ENCODE measurements at regions not wholly inside any gene's neighbourhood (a gene's known extent, or its start where the extent isn't known, plus 50 kb on each side); places are given as distances from the start of the nearest gene placed in this dataset.
"Not testable (repeated sequence)": the region's sequence is repeated elsewhere in the genome, so short reads cannot be mapped to it uniquely, and the experiment has no call there.

DNA sequence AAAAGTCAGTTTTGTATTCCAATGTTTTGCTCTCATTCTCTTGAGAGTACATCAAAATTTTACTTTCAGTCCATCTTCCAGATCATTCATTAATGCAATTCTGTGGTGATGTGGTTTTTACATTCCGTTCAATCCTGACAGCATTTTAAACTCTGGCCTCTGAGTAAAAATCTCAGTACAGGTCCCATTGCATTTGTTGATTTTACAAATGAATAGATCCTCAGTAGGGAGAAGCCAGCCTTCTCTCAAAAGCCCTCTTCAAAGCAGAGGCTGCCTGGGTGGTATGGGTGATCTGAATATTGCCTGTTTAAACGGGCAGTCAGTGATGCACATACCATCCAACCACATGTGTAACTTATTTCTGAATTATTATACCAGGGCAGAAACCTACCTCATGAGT, 72.5 kb upstream of the TSC22D2 start:
- Mint-ChIP-seq H3K27ac (no peak overlapping the region), H3K9me3 (no peaks in the 10 kb centered on the region), H3K27me3 (ENCODE audit: low read depth) (peaks cover 23% of the 10 kb centered on the region), H3K36me3 (ENCODE audit: low read depth) (no peaks in the 10 kb centered on the region), H3K4me1 (ENCODE audit: low read depth) (no peaks in the 10 kb centered on the region), H3K4me3 (no peak overlapping the region)

DNA sequence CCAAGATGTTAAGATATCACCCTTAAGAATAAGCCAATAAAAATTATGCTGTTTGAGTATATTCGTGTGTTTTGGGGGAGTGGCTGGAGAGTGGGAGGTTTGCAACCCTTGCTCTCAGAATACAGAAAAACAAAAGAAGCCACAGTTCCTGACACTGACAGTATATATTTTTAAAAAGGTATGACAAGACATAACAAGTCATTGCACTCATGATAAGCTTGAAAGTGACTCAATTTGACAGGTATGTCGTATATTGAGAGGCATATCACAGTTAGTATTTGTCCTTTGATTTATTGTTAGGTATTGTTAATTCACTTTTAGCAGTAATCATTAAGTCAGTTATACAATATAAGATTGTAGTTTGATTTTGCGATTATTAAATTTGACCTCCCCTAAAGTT, 73.1 kb upstream of the TSC22D2 start:
- H3K4me1 Mint-ChIP-seq (ENCODE audit: low read depth) = no peaks in the 10 kb centered on the region
- no peak overlapping the region for H3K4me3 Mint-ChIP-seq
- no peaks in the 10 kb centered on the region for H3K9me3 Mint-ChIP-seq
- no peak overlapping the region for H3K27ac Mint-ChIP-seq
- peaks cover 20% of the 10 kb centered on the region for H3K27me3 Mint-ChIP-seq (ENCODE audit: low read depth)
- H3K36me3 Mint-ChIP-seq (ENCODE audit: low read depth) = no peaks in the 10 kb centered on the region

DNA sequence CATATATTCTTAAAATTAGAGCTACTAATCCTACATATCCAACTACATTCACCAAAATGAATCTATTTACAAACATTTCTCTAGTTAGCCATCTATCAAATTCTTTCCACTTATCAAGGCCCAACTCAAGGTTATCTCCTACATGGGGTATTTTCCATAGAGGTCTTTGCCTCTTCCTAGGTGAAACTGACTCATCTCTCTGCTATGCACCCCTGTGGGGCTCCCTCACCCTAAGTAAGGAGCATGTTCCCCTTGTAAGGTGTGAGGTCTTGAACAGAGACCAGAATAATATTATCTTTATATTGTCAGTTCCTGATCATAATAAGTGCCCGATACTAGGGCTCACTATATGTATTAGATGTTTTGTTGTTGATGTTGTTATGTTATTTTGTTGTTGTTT, 74.6 kb upstream of the TSC22D2 start:
- H3K9me3 Mint-ChIP-seq = no peaks in the 10 kb centered on the region
- H3K27ac Mint-ChIP-seq = no peak overlapping the region
- no peaks in the 10 kb centered on the region for H3K4me1 Mint-ChIP-seq (ENCODE audit: low read depth)
- H3K36me3 Mint-ChIP-seq (ENCODE audit: low read depth) = no peaks in the 10 kb centered on the region
- H3K4me3 Mint-ChIP-seq = no peak overlapping the region
- H3K27me3 Mint-ChIP-seq (ENCODE audit: low read depth) = peaks cover 9% of the 10 kb centered on the region

DNA sequence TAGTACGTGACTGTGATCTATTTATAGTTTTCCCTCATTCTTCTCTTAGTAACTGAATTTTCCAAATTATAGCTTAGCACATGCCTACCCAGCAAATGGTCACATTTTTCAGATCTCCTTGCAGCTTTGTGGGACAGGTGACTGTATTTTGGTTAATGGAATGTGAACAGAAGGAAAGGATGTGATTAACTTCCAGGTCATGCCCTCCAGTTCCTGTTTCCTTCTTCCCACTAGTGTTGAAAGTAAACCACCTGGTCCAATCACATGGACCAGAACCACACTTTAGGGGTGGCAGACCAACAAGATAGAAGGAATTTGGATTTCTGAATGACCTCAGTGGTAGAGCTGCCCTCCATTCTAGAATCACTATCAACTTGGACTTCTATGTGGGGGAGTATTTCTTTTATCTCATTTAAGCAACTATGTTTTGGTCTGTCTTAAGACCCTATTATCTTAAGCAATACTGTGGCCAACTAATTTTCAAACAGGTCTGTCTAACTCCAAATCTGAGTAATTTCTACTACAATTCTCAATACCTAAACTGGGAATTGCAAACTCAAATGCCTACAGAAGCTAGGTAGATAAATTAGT, 76.0 kb upstream of the TSC22D2 start:
- Mint-ChIP-seq H3K36me3 (ENCODE audit: low read depth) (no peaks in the 10 kb centered on the region), H3K4me3 (no peak overlapping the region), H3K27me3 (ENCODE audit: low read depth) (peaks cover 6% of the 10 kb centered on the region), H3K27ac (no peak overlapping the region), H3K9me3 (no peaks in the 10 kb centered on the region), H3K4me1 (ENCODE audit: low read depth) (no peaks in the 10 kb centered on the region)

DNA sequence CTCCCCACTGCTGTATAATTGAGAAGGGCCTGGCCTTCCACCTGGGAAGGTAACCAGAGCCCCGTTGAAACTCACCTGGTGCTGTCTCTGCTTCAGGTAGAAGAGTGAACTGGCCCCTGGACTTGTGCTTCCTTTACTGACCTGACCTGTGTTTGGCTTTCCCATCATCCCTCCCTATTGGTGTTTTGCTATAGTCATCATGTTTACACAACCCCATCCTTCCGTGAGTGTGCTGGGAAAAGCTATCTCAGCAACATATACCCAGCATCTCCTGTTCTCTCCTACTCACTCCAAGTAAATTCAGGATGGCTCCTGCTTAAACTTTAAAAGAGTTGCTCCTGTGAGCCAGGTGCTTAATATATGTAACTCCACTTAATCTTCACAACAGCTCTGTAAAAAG, 77.2 kb upstream of the TSC22D2 start:
- no peaks in the 10 kb centered on the region for H3K36me3 Mint-ChIP-seq (ENCODE audit: low read depth)
- H3K4me3 Mint-ChIP-seq = no peak overlapping the region
- H3K27me3 Mint-ChIP-seq (ENCODE audit: low read depth) = peaks cover 6% of the 10 kb centered on the region
- H3K4me1 Mint-ChIP-seq (ENCODE audit: low read depth) = no peaks in the 10 kb centered on the region
- H3K9me3 Mint-ChIP-seq = no peaks in the 10 kb centered on the region
- no peak overlapping the region for H3K27ac Mint-ChIP-seq

DNA sequence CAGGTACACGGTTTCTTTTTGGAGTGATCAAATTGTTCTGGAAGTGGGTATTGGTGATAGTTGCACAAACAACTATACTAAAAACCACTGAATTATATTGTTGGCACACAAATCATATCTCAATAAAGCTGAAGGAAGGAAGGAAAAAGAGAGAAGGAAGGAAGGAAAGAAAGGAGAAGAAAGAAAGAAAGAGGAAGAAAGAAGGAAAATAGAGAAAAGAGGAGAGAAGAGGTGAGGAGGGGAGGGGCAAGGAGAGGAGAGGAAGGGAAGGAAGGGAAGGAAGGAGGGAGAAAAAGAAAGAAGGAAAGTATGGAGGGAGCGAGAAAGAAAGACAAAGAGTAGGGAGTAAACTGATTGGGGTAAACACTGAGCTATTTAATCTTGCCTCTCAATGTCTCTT, 77.9 kb upstream of the TSC22D2 start:
- Mint-ChIP-seq H3K4me1 (ENCODE audit: low read depth) (no peaks in the 10 kb centered on the region), H3K9me3 (no peaks in the 10 kb centered on the region), H3K27me3 (ENCODE audit: low read depth) (peaks cover 6% of the 10 kb centered on the region), H3K4me3 (no peak overlapping the region), H3K27ac (no peak overlapping the region), H3K36me3 (ENCODE audit: low read depth) (no peaks in the 10 kb centered on the region)

DNA sequence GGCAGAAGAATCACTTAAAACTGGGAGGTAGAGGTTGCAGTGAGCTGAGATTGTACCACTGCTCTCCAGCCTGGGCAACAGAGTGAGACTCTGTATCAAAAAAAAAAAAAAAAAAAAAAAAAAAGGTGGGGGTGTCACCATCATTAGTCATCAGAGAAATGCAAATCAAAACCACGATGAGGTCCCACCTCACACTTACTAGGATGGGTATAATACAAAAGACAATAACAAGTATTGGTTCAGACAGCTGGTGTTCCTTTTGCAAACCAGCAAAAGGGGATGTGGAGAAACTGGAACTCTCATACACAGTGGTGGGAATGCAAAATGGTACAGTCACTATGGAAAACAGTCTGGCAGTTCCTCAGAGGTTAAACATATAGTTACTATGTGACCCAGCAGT, 78.7 kb upstream of the TSC22D2 start:
- no peaks in the 10 kb centered on the region for H3K9me3 Mint-ChIP-seq
- H3K36me3 Mint-ChIP-seq (ENCODE audit: low read depth) = no peaks in the 10 kb centered on the region
- no peak overlapping the region for H3K27ac Mint-ChIP-seq
- H3K4me1 Mint-ChIP-seq (ENCODE audit: low read depth) = no peaks in the 10 kb centered on the region
- no peak overlapping the region for H3K4me3 Mint-ChIP-seq
- H3K27me3 Mint-ChIP-seq (ENCODE audit: low read depth) = peaks cover 6% of the 10 kb centered on the region

DNA sequence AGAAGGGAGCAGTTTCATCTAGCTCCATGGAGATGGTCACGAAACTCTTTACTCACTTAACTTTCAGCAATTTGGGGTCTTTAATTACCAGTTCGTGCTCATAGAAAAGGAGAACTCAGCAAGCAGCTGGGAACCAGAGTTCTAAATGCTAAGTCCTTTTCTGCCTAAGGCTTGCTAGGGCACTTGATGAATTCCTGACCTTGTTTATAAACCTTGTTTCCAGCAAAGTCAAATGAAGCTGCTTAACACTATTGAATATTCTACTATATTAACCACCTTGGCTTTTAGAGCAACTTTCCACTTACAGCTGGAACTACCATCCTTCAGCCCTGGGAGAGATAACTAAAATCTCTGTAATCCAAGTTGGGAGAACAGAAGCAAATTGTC, 79.5 kb upstream of the TSC22D2 start:
- H3K27ac Mint-ChIP-seq = no peak overlapping the region
- H3K27me3 Mint-ChIP-seq (ENCODE audit: low read depth) = peaks cover 6% of the 10 kb centered on the region
- no peak overlapping the region for H3K4me3 Mint-ChIP-seq
- H3K36me3 Mint-ChIP-seq (ENCODE audit: low read depth) = no peaks in the 10 kb centered on the region
- no peaks in the 10 kb centered on the region for H3K9me3 Mint-ChIP-seq
- no peaks in the 10 kb centered on the region for H3K4me1 Mint-ChIP-seq (ENCODE audit: low read depth)

DNA sequence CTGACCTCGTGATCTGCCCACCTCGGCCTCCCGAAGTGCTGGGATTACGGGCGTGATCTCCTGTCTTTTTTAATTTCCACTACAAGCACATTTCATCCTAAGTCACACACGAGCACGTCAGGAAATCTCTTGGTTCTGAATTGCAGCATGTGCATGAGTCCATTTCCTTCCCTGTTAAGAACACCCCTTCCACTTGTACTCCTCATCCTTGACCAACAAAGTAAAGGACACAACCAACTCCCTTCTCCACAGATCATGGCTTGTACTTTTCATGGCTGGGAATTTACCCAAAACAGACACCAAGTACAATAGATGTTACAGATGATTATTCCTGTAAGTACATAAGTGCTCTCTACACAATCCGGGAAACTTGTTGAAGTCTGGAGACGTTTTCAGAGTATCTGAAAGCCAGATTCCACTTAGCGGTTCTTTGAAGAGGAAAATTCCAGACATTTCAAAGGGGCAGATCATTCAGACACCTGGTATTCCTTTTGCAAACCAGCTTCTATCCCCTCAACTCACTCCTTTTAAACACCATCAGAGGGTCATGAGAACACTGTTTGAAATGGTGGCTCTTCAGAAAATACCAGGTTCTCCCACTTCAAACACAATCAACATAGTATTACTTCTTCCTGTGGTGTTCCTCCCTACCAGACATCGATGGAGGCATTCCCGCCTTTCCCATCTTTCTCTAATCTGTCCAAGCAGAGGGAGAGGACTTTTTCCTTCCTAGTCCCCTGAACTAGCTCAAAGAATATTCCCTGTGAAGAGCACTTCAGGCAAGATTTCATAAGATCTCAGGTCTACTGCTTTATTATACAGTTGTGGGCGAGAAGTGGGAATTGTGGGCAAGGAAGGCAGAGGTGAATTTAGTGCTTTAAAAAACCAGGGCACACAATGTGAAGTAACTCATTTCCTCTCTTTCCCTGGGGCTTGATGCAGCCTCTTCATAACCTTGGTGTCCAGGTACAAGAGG, 80.1 kb upstream of the TSC22D2 start:
- H3K9me3 Mint-ChIP-seq = no peaks in the 10 kb centered on the region
- no peak overlapping the region for H3K4me3 Mint-ChIP-seq
- peaks cover 6% of the 10 kb centered on the region for H3K27me3 Mint-ChIP-seq (ENCODE audit: low read depth)
- H3K36me3 Mint-ChIP-seq (ENCODE audit: low read depth) = no peaks in the 10 kb centered on the region
- H3K27ac Mint-ChIP-seq = no peak overlapping the region
- no peaks in the 10 kb centered on the region for H3K4me1 Mint-ChIP-seq (ENCODE audit: low read depth)

DNA sequence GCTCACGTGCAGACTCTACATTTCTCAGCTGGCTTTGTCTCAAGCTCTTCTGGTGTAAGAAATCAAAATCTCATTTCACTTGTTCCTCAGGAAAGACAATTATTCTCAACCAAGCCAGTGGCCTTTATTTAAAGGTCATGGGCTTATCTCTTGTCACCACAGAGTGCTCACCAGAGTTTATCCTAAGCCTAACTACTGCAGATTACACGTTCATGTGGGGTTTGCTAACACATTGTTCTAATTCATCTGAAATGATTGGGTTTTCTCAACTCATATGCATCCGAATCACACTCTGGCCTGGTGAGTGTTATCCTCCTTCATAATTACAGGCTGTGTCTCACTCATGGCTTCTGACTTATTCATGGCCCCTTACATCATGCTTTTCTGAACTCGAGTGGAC, 83.3 kb upstream of the TSC22D2 start:
- H3K36me3 Mint-ChIP-seq (ENCODE audit: low read depth) = no peaks in the 10 kb centered on the region
- no peak overlapping the region for H3K27ac Mint-ChIP-seq
- peaks cover 9% of the 10 kb centered on the region for H3K27me3 Mint-ChIP-seq (ENCODE audit: low read depth)
- no peaks in the 10 kb centered on the region for H3K9me3 Mint-ChIP-seq
- H3K4me3 Mint-ChIP-seq = no peak overlapping the region
- no peaks in the 10 kb centered on the region for H3K4me1 Mint-ChIP-seq (ENCODE audit: low read depth)

DNA sequence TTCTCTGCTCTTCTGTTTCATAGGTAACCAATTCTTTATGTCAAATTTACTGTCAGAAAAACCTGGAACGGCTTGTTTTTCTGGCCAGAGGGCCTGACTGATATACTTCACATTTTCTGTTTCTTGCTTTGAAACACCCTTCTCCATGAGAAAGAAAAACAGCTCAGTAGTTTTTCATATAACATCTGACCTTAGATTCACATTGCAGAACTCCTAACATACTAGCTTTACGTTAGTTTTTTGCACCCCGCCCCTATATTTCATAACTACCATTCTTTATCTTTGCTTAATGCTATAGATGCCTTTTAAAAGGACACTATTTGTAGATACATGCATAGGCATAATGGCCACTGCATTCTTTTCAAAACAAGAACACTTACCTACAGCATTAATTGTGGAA, 83.9 kb upstream of the TSC22D2 start:
- Mint-ChIP-seq H3K4me3 (no peak overlapping the region), H3K27me3 (ENCODE audit: low read depth) (peaks cover 9% of the 10 kb centered on the region), H3K27ac (no peak overlapping the region), H3K4me1 (ENCODE audit: low read depth) (no peaks in the 10 kb centered on the region), H3K9me3 (no peaks in the 10 kb centered on the region), H3K36me3 (ENCODE audit: low read depth) (no peaks in the 10 kb centered on the region)

DNA sequence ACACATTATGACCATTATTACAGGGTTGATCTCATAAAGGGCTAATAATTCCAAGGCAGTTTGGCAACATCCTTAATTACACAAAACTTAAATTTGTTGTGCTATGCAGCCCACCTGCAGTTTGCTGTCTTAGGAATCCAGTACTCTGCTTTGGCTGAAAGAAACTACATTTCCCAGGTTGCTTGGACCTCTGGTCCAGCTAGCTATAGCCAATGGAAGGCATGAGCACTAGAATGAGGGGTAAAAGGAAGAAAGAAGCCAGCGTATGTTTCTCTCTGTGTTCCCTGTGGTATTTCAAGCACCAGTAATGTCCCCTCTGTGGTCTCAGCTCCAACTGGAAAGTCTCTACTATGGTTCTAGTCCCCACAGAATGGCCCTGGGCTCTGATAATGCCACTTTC, 84.3 kb upstream of the TSC22D2 start:
- Mint-ChIP-seq H3K36me3 (ENCODE audit: low read depth) (no peaks in the 10 kb centered on the region), H3K27me3 (ENCODE audit: low read depth) (peaks cover 9% of the 10 kb centered on the region), H3K4me1 (ENCODE audit: low read depth) (no peaks in the 10 kb centered on the region), H3K27ac (no peak overlapping the region), H3K4me3 (no peak overlapping the region), H3K9me3 (no peaks in the 10 kb centered on the region)

DNA sequence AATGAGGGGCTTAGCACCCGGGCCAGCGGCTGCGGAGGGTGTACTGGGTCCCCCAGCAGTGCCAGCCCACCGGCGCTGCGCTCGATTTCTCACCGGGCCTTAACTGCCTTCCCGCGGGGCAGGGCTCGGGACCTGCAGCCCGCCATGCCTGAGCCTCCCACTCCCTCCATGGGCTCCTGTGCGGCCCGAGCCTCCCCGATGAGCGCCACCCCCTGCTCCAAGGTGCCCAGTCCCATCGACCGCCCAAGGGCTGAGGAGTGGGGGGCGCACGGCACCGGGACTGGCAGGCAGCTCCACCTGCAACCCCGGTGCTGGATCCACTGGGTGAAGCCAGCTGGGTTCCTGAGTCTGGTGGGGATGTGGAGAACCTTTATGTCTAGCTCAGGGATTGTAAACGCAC, 85.0 kb upstream of the TSC22D2 start:
- not testable (repeated sequence) for H3K27ac Mint-ChIP-seq; H3K4me1 Mint-ChIP-seq (ENCODE audit: low read depth); H3K9me3 Mint-ChIP-seq; H3K36me3 Mint-ChIP-seq (ENCODE audit: low read depth); H3K4me3 Mint-ChIP-seq
- H3K27me3 Mint-ChIP-seq (ENCODE audit: low read depth) = peaks cover 13% of the 10 kb centered on the region

DNA sequence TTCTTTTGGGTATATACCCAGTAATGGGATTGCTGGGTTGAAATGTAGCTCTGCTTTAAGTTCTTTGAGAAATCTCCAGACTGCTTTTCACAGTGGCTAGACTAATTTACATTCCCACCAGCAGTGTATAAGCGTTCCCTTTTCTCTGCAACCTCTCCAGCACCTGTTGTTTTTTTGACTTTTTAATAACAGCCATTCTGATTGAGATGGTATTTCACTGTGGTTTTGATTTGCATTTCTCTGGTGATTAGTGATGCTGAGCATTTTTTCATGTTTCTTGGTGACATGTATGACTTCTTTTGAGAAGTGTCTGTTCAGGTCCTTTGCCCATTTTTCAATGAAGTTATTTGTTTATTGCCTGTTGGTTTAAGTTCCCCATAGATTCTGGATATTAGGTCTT, 87.1 kb upstream of the TSC22D2 start:
- not testable (repeated sequence) for H3K36me3 Mint-ChIP-seq (ENCODE audit: low read depth); H3K4me1 Mint-ChIP-seq (ENCODE audit: low read depth); H3K4me3 Mint-ChIP-seq; H3K27ac Mint-ChIP-seq; H3K9me3 Mint-ChIP-seq
- peaks cover 12% of the 10 kb centered on the region for H3K27me3 Mint-ChIP-seq (ENCODE audit: low read depth)

DNA sequence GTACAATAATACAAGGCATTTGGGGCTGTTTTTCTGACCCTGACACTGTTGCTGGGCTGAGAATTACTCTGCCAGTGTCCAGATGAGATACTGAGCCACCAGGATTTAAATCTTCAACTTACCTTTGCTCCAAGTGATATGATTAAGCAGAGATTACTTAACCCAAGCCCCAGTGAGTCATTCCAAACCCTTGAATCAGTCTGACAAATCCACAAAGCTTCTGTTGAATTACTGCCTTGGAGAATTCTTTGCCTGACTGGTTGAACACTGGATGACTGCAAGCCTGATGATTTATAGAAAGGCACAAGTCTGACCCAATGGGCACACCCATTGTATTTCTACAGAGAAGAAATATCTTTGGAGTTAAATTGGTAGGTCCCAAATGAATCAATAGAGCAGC, 88.2 kb upstream of the TSC22D2 start:
- no peaks in the 10 kb centered on the region for H3K36me3 Mint-ChIP-seq (ENCODE audit: low read depth)
- no peaks in the 10 kb centered on the region for H3K4me1 Mint-ChIP-seq (ENCODE audit: low read depth)
- peaks cover 20% of the 10 kb centered on the region for H3K27me3 Mint-ChIP-seq (ENCODE audit: low read depth)
- no peak overlapping the region for H3K27ac Mint-ChIP-seq
- no peak overlapping the region for H3K4me3 Mint-ChIP-seq
- no peaks in the 10 kb centered on the region for H3K9me3 Mint-ChIP-seq
